Neural progenitor cell (in vitro differentiated cells): ENCODE measurements at regions not wholly inside any gene's neighbourhood (a gene's known extent, or its start where the extent isn't known, plus 50 kb on each side); places are given as distances from the start of the nearest gene placed in this dataset.

Source experiments
- DNase-seq: peaks from one replicate; pipeline ENCODE4 v3.0.0-alpha.2; 2016; ENCODE audit warnings: low spot score
- H2AFZ ChIP-seq: fragments of 200-600 bp; sonication (generic); replicated peaks from 2 replicates; pipeline ENCODE4 v1.6.1; 2016; ENCODE audit warnings: antibody characterized with exemption
- H3F3A ChIP-seq: fragments of 200-600 bp; sonication (generic); 2 replicates; pipeline ENCODE4 v1.6.1; 2016; ENCODE audit warnings: antibody characterized with exemption, low read depth
- H3K27ac ChIP-seq: fragments of 200-600 bp; sonication (generic); 2 replicates; pipeline ENCODE4 v1.5.1; 2016; ENCODE audit warnings: mild to moderate bottlenecking
- H3K27me3 ChIP-seq: fragments of 200-600 bp; sonication (generic); 2 replicates; pipeline ENCODE4 v1.6.1; 2016; ENCODE audit warnings: mild to moderate bottlenecking, moderate library complexity
- H3K36me3 ChIP-seq: fragments of 200-600 bp; sonication (generic); 2 replicates; pipeline ENCODE4 v1.5.1; 2016
- H3K4me1 ChIP-seq: fragments of 200-600 bp; sonication (generic); 2 replicates; pipeline ENCODE4 v1.6.1; 2016; ENCODE audit warnings: mixed run types
- H3K4me2 ChIP-seq: fragments of 200-600 bp; sonication (generic); 2 replicates; pipeline ENCODE4 v1.6.1; 2016
- H3K4me3 ChIP-seq: fragments of 200-600 bp; sonication (generic); 2 replicates; pipeline ENCODE4 v1.5.1; 2016
- H3K79me2 ChIP-seq: fragments of 200-600 bp; sonication (generic); 2 replicates; pipeline ENCODE4 v1.6.1; 2016; ENCODE audit warnings: low read depth
- H3K9ac ChIP-seq: fragments of 200-600 bp; sonication (generic); 2 replicates; pipeline ENCODE4 v1.6.1; 2016
- H3K9me3 ChIP-seq: fragments of 200-600 bp; sonication (generic); 2 replicates; pipeline ENCODE4 v1.5.1; 2016; ENCODE audit warnings: low read depth
- H4K20me1 ChIP-seq: fragments of 200-600 bp; sonication (generic); 2 replicates; pipeline ENCODE4 v1.6.1; 2016; ENCODE audit warnings: low read depth
- H3K27ac Mint-ChIP-seq: 3 replicates; pipeline ENCODE4 v1.8.0; 2021; ENCODE audit warnings: mixed read lengths
- H3K27me3 Mint-ChIP-seq: 2 replicates; pipeline ENCODE4 v1.8.0; 2022; ENCODE audit warnings: low read depth, mild to moderate bottlenecking, inconsistent platforms, moderate library complexity, mixed read lengths; ENCODE audit not compliant: insufficient read depth
- H3K36me3 Mint-ChIP-seq: 3 replicates; pipeline ENCODE4 v1.8.0; 2021; ENCODE audit warnings: mixed read lengths
- H3K4me1 Mint-ChIP-seq: 3 replicates; pipeline ENCODE4 v1.8.0; 2021; ENCODE audit warnings: mixed read lengths
- H3K4me3 Mint-ChIP-seq: 3 replicates; pipeline ENCODE4 v1.8.0; 2021; ENCODE audit warnings: mild to moderate bottlenecking, moderate library complexity, mixed read lengths
- H3K9me3 Mint-ChIP-seq: 3 replicates; pipeline ENCODE4 v1.8.0; 2020; ENCODE audit warnings: mixed read lengths
- EZH2 ChIP-seq: fragments of 200-600 bp; sonication (generic); IDR thresholded peaks from 2 replicates; pipeline ENCODE4 v1.6.1; 2017; ENCODE audit warnings: antibody characterized with exemption, mild to moderate bottlenecking, moderate library complexity
- EZH2phosphoT487 ChIP-seq: fragments of 200-600 bp; sonication (generic); IDR thresholded peaks from 2 replicates; pipeline ENCODE4 v1.6.1; 2017; ENCODE audit warnings: antibody characterized with exemption
- TF ChIP-seq, protein P1 (sequence below): fragments of 200-600 bp; sonication (generic); IDR thresholded peaks from 2 replicates; pipeline ENCODE4 v1.5.1; 2017; ENCODE audit warnings: antibody characterized with exemption, mild to moderate bottlenecking

DNA sequence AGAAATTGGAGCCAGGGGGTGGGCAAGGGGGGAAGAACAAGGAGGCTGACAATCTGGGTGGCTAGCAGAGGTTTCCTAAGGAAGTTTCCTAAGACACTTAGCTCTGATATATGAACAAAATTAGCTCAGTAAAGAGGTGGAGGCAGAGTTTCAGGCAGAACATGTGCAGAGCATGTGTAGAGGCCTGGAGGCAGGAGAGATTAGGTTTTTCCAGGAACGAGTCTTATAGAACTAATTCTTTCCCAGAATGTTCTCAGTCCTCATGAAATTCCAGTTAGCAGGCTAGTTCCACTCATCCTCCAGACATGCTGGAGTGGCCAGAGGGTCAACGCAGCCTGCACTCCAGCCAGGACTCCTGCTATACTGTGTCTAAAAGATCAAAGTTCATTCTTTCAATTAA, 184.7 kb downstream of the LACC1 start:
- peaks cover 13% of the 10 kb centered on the region for H3K27me3 Mint-ChIP-seq
- H3K9ac ChIP-seq, result no peak overlapping the region
- H3K27me3 ChIP-seq, result no peaks in the 10 kb centered on the region
- H2AFZ ChIP-seq, result no peak overlapping the region
- H4K20me1 ChIP-seq, result no peaks in the 10 kb centered on the region
- no peak overlapping the region for H3K27ac ChIP-seq
- H3K4me1 Mint-ChIP-seq, result peaks cover 27% of the 10 kb centered on the region
- no peak overlapping the region for H3K4me2 ChIP-seq
- H3K36me3 Mint-ChIP-seq, result peaks cover 7% of the 10 kb centered on the region
- no peak for DNase-seq
- TF ChIP-seq, protein P1, sequence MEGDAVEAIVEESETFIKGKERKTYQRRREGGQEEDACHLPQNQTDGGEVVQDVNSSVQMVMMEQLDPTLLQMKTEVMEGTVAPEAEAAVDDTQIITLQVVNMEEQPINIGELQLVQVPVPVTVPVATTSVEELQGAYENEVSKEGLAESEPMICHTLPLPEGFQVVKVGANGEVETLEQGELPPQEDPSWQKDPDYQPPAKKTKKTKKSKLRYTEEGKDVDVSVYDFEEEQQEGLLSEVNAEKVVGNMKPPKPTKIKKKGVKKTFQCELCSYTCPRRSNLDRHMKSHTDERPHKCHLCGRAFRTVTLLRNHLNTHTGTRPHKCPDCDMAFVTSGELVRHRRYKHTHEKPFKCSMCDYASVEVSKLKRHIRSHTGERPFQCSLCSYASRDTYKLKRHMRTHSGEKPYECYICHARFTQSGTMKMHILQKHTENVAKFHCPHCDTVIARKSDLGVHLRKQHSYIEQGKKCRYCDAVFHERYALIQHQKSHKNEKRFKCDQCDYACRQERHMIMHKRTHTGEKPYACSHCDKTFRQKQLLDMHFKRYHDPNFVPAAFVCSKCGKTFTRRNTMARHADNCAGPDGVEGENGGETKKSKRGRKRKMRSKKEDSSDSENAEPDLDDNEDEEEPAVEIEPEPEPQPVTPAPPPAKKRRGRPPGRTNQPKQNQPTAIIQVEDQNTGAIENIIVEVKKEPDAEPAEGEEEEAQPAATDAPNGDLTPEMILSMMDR, result no peak
- TF ChIP-seq EZH2phosphoT487, result no peak
- no peak for TF ChIP-seq EZH2
- H3F3A ChIP-seq, result peaks cover 5% of the 10 kb centered on the region
- H3K4me3 ChIP-seq, result no peak overlapping the region
- H3K4me3 Mint-ChIP-seq, result no peak overlapping the region
- H3K9me3 Mint-ChIP-seq, result peaks cover 29% of the 10 kb centered on the region
- H3K9me3 ChIP-seq, result no peaks in the 10 kb centered on the region
- H3K36me3 ChIP-seq, result no peaks in the 10 kb centered on the region
- H3K27ac Mint-ChIP-seq, result no peak overlapping the region
- H3K4me1 ChIP-seq, result peaks cover 14% of the 10 kb centered on the region
- H3K79me2 ChIP-seq, result no peaks in the 10 kb centered on the region

DNA sequence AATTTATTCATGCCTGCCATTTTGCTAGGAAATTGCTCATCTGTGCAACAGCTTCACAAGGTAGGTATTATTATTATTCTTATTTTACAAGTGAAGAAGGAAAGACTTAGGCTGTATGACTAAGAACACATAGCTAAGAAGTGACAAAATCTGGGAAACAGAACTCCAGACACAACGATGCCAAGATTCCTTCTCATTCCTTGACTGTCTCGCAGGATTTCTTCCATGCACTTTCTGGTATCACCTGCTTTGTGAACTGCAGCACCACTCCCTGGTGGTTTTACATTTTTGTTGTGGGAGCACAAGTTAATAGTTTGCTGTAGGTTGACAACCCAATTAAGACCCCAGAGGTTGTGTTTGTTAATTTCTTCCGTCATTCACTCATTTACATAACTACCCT, 188.5 kb downstream of the LACC1 start:
- H3K4me3 ChIP-seq, result no peak overlapping the region
- H2AFZ ChIP-seq, result no peak overlapping the region
- no peak overlapping the region for H3K27ac ChIP-seq
- Mint-ChIP-seq H3K4me3 (no peak overlapping the region), H3K27ac (no peak overlapping the region), H3K4me1 (peaks cover 6% of the 10 kb centered on the region), H3K36me3 (peaks cover 4% of the 10 kb centered on the region), H3K9me3 (peaks cover 41% of the 10 kb centered on the region), H3K27me3 (peaks cover 11% of the 10 kb centered on the region)
- peaks cover 14% of the 10 kb centered on the region for H3K4me1 ChIP-seq
- H3K27me3 ChIP-seq, result no peaks in the 10 kb centered on the region
- H3K79me2 ChIP-seq, result no peaks in the 10 kb centered on the region
- no peak overlapping the region for H3K9ac ChIP-seq
- no peaks in the 10 kb centered on the region for H3K36me3 ChIP-seq
- H4K20me1 ChIP-seq, result no peaks in the 10 kb centered on the region
- H3F3A ChIP-seq, result peaks cover 5% of the 10 kb centered on the region
- H3K4me2 ChIP-seq, result no peak overlapping the region
- TF ChIP-seq EZH2 (no peak), EZH2phosphoT487 (no peak)
- TF ChIP-seq, protein P1, result no peak
- H3K9me3 ChIP-seq, result peaks cover 7% of the 10 kb centered on the region
- no peak for DNase-seq

DNA sequence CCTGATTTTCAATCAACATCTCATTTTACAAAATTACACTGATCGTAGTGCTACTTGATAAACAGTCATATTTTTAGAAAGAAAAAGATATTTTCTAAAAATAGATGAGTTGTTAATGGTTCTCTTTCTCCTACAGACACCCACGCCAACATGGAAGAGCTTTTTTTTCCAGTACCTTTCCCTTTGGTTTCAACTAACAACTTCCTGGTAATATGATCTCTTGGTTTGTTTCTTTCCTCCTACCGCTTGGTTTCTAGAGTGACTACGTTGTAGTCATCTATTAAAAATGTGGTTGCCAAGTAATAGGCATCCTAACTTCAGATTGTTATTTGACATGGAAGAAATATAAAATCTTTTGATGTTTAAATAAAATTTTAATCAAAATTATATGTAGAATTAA, 189.0 kb downstream of the LACC1 start:
- peaks cover 7% of the 10 kb centered on the region for H3K9me3 ChIP-seq
- no peak overlapping the region for H3K27ac ChIP-seq
- no peaks in the 10 kb centered on the region for H3K27me3 ChIP-seq
- H3K79me2 ChIP-seq, result no peaks in the 10 kb centered on the region
- H3K27ac Mint-ChIP-seq, result no peak overlapping the region
- TF ChIP-seq, protein P1, result no peak
- no peak for TF ChIP-seq EZH2
- TF ChIP-seq EZH2phosphoT487, result no peak
- no peak overlapping the region for H3K4me3 Mint-ChIP-seq
- H4K20me1 ChIP-seq, result no peaks in the 10 kb centered on the region
- H3K4me2 ChIP-seq, result no peak overlapping the region
- peaks cover 5% of the 10 kb centered on the region for H3F3A ChIP-seq
- peaks cover 14% of the 10 kb centered on the region for H3K4me1 ChIP-seq
- no peak overlapping the region for H3K4me3 ChIP-seq
- DNase-seq, result no peak
- H3K9me3 Mint-ChIP-seq, result peaks cover 45% of the 10 kb centered on the region
- no peak overlapping the region for H3K9ac ChIP-seq
- no peaks in the 10 kb centered on the region for H3K36me3 ChIP-seq
- peaks cover 6% of the 10 kb centered on the region for H3K27me3 Mint-ChIP-seq
- peaks cover 6% of the 10 kb centered on the region for H3K4me1 Mint-ChIP-seq
- no peak overlapping the region for H2AFZ ChIP-seq
- peaks cover 4% of the 10 kb centered on the region for H3K36me3 Mint-ChIP-seq
